ENCODE measurements at regions not wholly inside any gene's neighbourhood (a gene's known extent, or its start where the extent isn't known, plus 50 kb on each side); places are given as distances from the start of the nearest gene placed in this dataset.
"Not testable (repeated sequence)": the region's sequence is repeated elsewhere in the genome, so short reads cannot be mapped to it uniquely, and the experiment has no call there.

DNA sequence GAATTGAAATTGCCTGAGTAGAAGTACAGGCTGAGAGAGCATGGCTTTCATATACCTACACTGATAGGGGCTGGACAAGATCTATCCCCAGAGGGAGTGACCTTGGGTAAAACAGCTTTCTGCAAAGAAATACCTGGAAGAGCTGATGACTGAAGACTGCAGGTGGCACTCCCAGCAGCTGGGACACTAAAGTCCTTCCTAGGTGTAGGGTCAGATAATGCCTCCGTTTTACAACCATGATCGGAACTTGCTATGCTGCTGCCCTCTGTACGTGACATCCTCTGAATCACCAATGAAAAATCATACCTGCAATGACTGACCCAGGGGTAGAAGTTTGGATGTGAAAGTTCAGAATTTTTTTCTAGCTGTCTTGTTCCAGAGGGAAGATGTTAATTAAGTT lies 107.2 kb upstream of the WDR1 start:
- no peak overlapping the region for H3K9ac ChIP-seq (ENCODE audit: low read length)
- no peaks in the 10 kb centered on the region for H3K9me2 ChIP-seq (replicated peaks; ENCODE audit: insufficient read depth, low read length)
- H3F3A ChIP-seq (ENCODE audit: insufficient read depth, low read length), result no peaks in the 10 kb centered on the region
- no peaks in the 10 kb centered on the region for H3K27me3 ChIP-seq (replicated peaks; ENCODE audit: insufficient read depth, low read length)
- no peaks in the 10 kb centered on the region for H3K79me2 ChIP-seq (ENCODE audit: low read length)
- H3K4me1 ChIP-seq (ENCODE audit: low read length), result no peaks in the 10 kb centered on the region
- TF ChIP-seq, protein P1, sequence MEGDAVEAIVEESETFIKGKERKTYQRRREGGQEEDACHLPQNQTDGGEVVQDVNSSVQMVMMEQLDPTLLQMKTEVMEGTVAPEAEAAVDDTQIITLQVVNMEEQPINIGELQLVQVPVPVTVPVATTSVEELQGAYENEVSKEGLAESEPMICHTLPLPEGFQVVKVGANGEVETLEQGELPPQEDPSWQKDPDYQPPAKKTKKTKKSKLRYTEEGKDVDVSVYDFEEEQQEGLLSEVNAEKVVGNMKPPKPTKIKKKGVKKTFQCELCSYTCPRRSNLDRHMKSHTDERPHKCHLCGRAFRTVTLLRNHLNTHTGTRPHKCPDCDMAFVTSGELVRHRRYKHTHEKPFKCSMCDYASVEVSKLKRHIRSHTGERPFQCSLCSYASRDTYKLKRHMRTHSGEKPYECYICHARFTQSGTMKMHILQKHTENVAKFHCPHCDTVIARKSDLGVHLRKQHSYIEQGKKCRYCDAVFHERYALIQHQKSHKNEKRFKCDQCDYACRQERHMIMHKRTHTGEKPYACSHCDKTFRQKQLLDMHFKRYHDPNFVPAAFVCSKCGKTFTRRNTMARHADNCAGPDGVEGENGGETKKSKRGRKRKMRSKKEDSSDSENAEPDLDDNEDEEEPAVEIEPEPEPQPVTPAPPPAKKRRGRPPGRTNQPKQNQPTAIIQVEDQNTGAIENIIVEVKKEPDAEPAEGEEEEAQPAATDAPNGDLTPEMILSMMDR (IDR thresholded peaks at IDR 0.05; ENCODE audit: low read length), result no peak
- TF ChIP-seq EZH2phosphoT487 (IDR thresholded peaks at IDR 0.05; ENCODE audit: low read length), result no peak
- no peak for TF ChIP-seq EZH2 (optimal IDR thresholded peaks at IDR 0.05; ENCODE audit: low read depth, low read length)
- no peak overlapping the region for H3K27ac ChIP-seq (ENCODE audit: low read length)
- no peaks in the 10 kb centered on the region for H3K9me3 ChIP-seq (replicated peaks; ENCODE audit: insufficient read depth, low read length)
- H4K20me1 ChIP-seq (ENCODE audit: insufficient read depth, low read length), result no peaks in the 10 kb centered on the region
- H3K36me3 ChIP-seq (replicated peaks; ENCODE audit: insufficient read depth, low read length), result no peaks in the 10 kb centered on the region
- H2AFZ ChIP-seq (ENCODE audit: low read length), result no peak overlapping the region
- H3K4me2 ChIP-seq (ENCODE audit: low read depth, low read length), result no peak overlapping the region
- no peak overlapping the region for H3K4me3 ChIP-seq (ENCODE audit: low read length)
- DNase-seq, result no peak

DNA sequence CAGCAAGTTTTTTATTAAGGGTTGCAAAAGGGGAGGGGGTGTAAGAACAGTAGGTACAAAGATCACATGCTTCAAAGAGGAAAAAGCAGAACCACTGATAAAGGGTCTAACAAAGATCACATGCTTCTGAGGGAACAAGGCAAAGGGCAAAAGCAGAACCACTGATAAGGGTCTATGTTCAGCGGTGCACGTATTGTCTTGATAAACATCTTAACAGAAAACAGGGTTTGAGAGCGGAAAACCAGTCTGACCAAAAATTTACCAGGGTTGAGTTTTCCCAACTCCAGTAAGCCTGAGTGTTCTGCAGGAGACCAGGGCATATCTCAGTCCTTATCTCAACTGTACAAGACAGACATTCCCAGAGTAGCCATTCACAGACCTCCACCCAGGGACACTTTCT lies 96.9 kb upstream of the WDR1 start:
- not testable (repeated sequence) for H3K9me2 ChIP-seq (replicated peaks; ENCODE audit: insufficient read depth, low read length); H3K9me3 ChIP-seq (replicated peaks; ENCODE audit: insufficient read depth, low read length); H3K4me2 ChIP-seq (ENCODE audit: low read depth, low read length); H3K9ac ChIP-seq (ENCODE audit: low read length); H2AFZ ChIP-seq (ENCODE audit: low read length); H3K27me3 ChIP-seq (replicated peaks; ENCODE audit: insufficient read depth, low read length); H3K36me3 ChIP-seq (replicated peaks; ENCODE audit: insufficient read depth, low read length); H3K79me2 ChIP-seq (ENCODE audit: low read length); H4K20me1 ChIP-seq (ENCODE audit: insufficient read depth, low read length); H3K4me1 ChIP-seq (ENCODE audit: low read length); H3K4me3 ChIP-seq (ENCODE audit: low read length); H3K27ac ChIP-seq (ENCODE audit: low read length); DNase-seq; H3F3A ChIP-seq (ENCODE audit: insufficient read depth, low read length)

DNA sequence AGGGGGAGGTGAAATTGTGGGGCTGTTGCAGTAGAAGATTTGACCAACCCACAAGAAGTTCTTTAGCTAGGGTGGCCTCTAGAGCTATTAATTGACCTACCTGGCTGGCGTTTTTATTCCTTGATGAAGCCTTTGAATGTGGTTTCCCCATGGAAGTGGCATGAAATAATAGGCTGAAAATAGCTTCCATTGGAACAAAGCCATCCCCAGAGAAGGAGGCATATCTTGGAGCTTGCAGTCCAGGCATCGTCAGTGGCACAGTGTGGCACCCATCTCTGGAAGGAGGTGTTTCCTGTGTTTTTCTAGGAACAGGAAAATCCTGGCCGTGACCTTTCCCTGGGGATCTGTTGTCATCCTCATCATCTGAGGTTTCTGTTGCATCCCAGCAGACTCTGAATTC lies 96.3 kb upstream of the WDR1 start:
- Histone ChIP-seq H3F3A (ENCODE audit: insufficient read depth, low read length) (no peaks in the 10 kb centered on the region), H3K27me3 (replicated peaks; ENCODE audit: insufficient read depth, low read length) (no peaks in the 10 kb centered on the region), H3K27ac (ENCODE audit: low read length) (no peak overlapping the region), H2AFZ (ENCODE audit: low read length) (no peak overlapping the region), H3K4me2 (ENCODE audit: low read depth, low read length) (no peak overlapping the region), H3K4me1 (ENCODE audit: low read length) (no peaks in the 10 kb centered on the region), H3K9me2 (replicated peaks; ENCODE audit: insufficient read depth, low read length) (no peaks in the 10 kb centered on the region), H3K9me3 (replicated peaks; ENCODE audit: insufficient read depth, low read length) (no peaks in the 10 kb centered on the region), H3K79me2 (ENCODE audit: low read length) (no peaks in the 10 kb centered on the region), H4K20me1 (ENCODE audit: insufficient read depth, low read length) (no peaks in the 10 kb centered on the region), H3K36me3 (replicated peaks; ENCODE audit: insufficient read depth, low read length) (no peaks in the 10 kb centered on the region), H3K4me3 (ENCODE audit: low read length) (no peak overlapping the region), H3K9ac (ENCODE audit: low read length) (no peak overlapping the region)
- TF ChIP-seq EZH2phosphoT487 (IDR thresholded peaks at IDR 0.05; ENCODE audit: low read length) (no peak), EZH2 (optimal IDR thresholded peaks at IDR 0.05; ENCODE audit: low read depth, low read length) (no peak)
- TF ChIP-seq, protein P1 (IDR thresholded peaks at IDR 0.05; ENCODE audit: low read length), result no peak
- no peak for DNase-seq

DNA sequence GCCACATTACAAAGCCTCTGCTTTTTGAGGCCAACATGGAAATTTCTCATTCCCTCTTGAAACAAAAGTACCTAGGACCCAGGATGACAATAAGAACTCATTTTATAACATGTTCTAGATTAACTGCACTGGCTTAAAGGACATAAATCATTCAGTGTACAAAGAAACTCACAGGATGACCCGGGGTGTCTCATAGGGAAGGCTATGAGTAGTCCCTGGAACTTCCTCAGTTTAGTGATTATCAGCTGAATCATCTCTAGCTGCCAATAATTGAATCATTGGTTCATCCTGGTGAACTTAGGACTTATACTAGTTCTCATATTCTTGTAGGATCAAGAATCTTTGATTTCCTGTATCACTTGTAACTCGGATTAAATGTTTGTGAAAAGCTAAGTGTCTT lies 95.8 kb upstream of the WDR1 start:
- Histone ChIP-seq H3K4me2 (ENCODE audit: low read depth, low read length) (no peak overlapping the region), H3K4me3 (ENCODE audit: low read length) (no peak overlapping the region), H3K27me3 (replicated peaks; ENCODE audit: insufficient read depth, low read length) (no peaks in the 10 kb centered on the region), H3K4me1 (ENCODE audit: low read length) (no peaks in the 10 kb centered on the region), H3K9me2 (replicated peaks; ENCODE audit: insufficient read depth, low read length) (no peaks in the 10 kb centered on the region), H3K36me3 (replicated peaks; ENCODE audit: insufficient read depth, low read length) (no peaks in the 10 kb centered on the region), H3K9ac (ENCODE audit: low read length) (no peak overlapping the region), H2AFZ (ENCODE audit: low read length) (no peak overlapping the region), H3K9me3 (replicated peaks; ENCODE audit: insufficient read depth, low read length) (no peaks in the 10 kb centered on the region), H3K79me2 (ENCODE audit: low read length) (no peaks in the 10 kb centered on the region), H4K20me1 (ENCODE audit: insufficient read depth, low read length) (no peaks in the 10 kb centered on the region), H3F3A (ENCODE audit: insufficient read depth, low read length) (no peaks in the 10 kb centered on the region), H3K27ac (ENCODE audit: low read length) (no peak overlapping the region)
- TF ChIP-seq, protein P1 (IDR thresholded peaks at IDR 0.05; ENCODE audit: low read length), result no peak
- TF ChIP-seq EZH2phosphoT487 (IDR thresholded peaks at IDR 0.05; ENCODE audit: low read length) (no peak), EZH2 (optimal IDR thresholded peaks at IDR 0.05; ENCODE audit: low read depth, low read length) (no peak)
- no peak for DNase-seq
